ENCODE measurements at regions not wholly inside any gene's neighbourhood (a gene's known extent, or its start where the extent isn't known, plus 50 kb on each side); places are given as distances from the start of the nearest gene placed in this dataset.
A peak's percentile ranks its signal among the peaks of the same experiment; 100 is the strongest.

DNA sequence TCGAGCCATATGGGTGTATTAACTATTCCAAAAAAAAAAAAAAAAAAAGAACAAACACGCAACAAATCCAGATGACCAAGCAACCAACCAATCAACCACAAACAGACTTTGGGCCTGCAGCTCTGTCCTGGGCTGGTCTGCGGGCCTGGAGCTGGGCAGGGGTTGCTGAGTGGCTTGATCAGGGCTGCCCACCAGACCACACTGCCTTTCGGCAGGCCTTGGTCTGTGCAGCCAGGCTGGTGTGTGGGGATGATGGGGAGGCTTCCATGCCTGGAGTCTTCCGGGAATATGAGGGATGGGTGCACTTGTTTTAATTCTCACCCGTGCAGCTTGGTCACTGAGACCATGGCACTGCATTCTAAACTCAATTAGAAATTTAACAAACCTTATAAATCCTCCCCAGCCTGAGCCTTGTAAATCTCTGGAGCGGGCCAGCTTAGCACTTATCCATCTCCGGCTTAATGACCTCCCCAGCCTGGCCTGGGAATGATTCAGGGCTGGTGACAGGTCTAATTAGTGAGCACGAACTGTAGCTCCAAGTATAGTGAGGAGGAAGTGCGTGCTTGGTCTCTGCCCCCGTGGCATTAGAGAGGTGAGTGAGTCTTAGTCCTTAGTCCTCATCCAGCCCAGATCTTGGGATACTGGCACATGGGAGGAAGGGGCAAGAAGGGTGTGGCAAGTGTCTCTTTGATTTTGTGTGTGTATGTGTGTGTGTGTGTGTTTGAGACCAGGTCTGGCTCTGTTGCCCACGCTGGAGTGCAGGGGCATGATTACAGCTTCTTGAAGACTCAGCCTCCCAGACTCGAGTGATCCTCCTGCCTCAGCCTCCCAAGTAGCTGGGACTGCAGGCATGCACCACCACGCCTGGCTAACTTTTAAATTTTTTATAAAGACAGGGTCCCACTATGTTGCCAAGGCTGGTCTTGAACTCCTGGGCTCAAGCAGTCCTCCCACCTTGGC is 74.6 kb upstream of the CSF3R start:
- Mint-ChIP-seq H3K27me3 (ENCODE audit: low read depth in 3 of 3) (peaks cover 5 to 11% (median 7%) of the 10 kb centered on the region in 3 donors), H3K36me3 (no peaks in the 10 kb centered on the region), H3K9me3 (no peaks in the 10 kb centered on the region), H3K4me1 (peaks cover 0 to 2% of the 10 kb centered on the region in 2 donors), H3K4me3 (no peak overlapping the region), H3K27ac (no peak overlapping the region)
- DNase-seq, result no peak

DNA sequence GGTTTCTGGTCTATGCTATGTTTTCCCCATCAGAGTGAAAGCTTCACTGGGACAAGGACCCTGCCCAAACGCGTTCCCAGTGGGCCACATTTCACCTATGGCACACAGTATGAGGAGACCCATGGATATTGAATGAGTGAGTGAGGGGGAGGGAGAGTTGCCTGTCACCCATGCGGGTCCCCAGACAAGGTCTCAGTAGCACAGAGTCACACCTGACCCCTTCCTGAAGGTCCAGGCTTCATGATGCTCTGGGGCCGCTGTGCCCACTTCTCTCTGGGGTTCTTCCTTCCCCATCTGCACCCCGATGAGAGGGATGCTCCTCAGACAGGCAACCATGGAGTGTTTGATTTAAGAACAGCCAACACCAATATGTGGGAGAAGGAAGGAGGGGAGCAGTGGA is 72.3 kb upstream of the CSF3R start:
- DNase-seq, result no peak
- H3K9me3 Mint-ChIP-seq, result no peaks in the 10 kb centered on the region
- peaks cover 5 to 13% (median 12%) of the 10 kb centered on the region in 3 donors for H3K27me3 Mint-ChIP-seq (ENCODE audit: low read depth in 3 of 3)
- no peaks in the 10 kb centered on the region for H3K36me3 Mint-ChIP-seq
- peaks cover 0 to 2% of the 10 kb centered on the region in 2 donors for H3K4me1 Mint-ChIP-seq
- no peak overlapping the region for H3K4me3 Mint-ChIP-seq
- no peak overlapping the region for H3K27ac Mint-ChIP-seq

DNA sequence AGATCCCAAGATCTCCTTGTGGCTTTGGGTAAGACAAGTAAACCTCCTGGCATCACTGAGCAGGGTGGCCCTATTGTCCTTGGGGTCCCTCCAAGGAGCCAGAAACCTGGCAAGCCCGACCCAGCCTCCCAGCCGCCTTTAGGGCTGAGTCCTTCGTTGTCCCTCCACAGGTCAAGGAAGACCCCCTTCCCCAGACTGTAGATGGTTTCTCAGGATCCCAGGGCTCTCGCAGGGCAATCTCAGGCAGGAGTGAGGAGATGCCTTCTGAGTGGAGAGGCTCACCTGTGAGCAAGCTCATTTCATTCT is 71.6 kb upstream of the CSF3R start:
- Mint-ChIP-seq H3K4me1 (peaks cover 0 to 2% of the 10 kb centered on the region in 2 donors), H3K4me3 (no peak overlapping the region), H3K27ac (no peak overlapping the region), H3K9me3 (no peaks in the 10 kb centered on the region), H3K36me3 (no peaks in the 10 kb centered on the region), H3K27me3 (ENCODE audit: low read depth in 3 of 3) (peaks cover 5 to 12% (median 10%) of the 10 kb centered on the region in 3 donors)
- no peak for DNase-seq

DNA sequence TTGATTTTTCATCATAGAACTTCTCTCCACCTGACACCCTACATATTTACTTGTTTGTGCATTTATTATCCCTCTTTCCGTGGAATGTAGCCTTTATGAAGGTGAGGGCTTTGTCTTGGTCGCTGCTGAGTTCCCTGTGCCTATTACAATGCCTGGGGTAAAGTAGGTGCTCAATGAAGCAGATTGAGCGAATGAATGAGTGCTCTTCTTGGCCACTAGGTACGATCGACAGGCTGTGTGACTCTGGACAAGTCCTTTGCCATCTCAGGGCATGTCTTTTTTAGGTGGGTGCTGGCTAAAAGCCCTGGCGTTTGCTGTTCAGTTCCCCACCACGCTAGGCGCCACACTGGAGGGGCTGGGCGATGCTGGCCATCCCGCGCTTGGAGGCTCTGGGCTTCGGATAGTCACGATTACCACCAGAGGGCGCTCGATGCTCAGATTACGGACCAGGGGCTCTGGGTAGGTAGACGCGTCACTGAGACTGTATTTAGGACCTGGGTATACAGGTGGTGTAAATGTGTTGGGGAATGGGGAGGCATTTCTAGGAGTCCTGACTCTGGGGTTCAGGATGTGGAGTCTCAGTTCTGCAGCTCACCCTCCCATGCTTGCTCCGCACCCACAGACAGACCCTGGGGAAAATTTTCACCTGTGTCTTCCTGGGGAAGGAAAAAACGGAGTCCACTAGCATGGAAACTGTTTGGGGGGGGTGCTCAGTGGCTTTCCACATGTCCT is 71.0 kb upstream of the CSF3R start:
- Mint-ChIP-seq H3K36me3 (no peaks in the 10 kb centered on the region), H3K4me3 (no peak overlapping the region), H3K9me3 (no peaks in the 10 kb centered on the region), H3K27ac (no peak overlapping the region), H3K27me3 (ENCODE audit: low read depth in 3 of 3) (peaks cover 5 to 12% (median 10%) of the 10 kb centered on the region in 3 donors), H3K4me1 (peaks cover 0 to 2% of the 10 kb centered on the region in 2 donors)
- DNase-seq, result peak; percentile 22 to 41 (median 26)

DNA sequence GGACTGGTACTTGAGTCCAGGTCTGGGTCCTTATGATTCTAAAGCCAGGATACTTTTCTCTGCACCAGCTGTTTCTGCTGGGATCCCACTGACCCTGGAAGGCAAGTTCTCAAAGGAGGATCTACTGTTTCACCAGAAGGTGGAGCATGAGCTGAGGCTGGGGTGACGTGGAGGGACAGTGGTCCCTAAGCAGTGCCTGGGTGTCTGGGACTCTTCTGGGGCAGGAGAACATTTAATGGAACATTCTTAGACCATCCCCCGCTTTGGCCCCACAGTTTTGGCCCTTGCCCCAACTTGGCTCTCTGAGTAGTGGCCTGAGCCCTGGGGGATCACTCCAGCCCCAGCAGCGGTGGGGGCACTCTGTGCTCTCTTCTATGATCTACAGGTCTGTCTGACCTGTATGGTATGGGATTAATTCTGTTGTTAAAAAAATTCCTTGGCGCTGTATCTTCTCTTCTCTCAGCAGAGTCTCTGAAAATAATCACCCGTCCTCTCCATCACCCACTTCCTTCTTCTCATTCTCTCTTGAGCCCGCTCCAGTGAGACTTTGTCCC is 60.3 kb upstream of the CSF3R start:
- Mint-ChIP-seq H3K9me3 (no peaks in the 10 kb centered on the region), H3K4me1 (no peaks in the 10 kb centered on the region), H3K4me3 (no peak overlapping the region), H3K27me3 (ENCODE audit: low read depth in 3 of 3) (peaks cover 4 to 16% (median 9%) of the 10 kb centered on the region in 3 donors), H3K36me3 (no peaks in the 10 kb centered on the region), H3K27ac (no peak overlapping the region)
- no peak for DNase-seq

DNA sequence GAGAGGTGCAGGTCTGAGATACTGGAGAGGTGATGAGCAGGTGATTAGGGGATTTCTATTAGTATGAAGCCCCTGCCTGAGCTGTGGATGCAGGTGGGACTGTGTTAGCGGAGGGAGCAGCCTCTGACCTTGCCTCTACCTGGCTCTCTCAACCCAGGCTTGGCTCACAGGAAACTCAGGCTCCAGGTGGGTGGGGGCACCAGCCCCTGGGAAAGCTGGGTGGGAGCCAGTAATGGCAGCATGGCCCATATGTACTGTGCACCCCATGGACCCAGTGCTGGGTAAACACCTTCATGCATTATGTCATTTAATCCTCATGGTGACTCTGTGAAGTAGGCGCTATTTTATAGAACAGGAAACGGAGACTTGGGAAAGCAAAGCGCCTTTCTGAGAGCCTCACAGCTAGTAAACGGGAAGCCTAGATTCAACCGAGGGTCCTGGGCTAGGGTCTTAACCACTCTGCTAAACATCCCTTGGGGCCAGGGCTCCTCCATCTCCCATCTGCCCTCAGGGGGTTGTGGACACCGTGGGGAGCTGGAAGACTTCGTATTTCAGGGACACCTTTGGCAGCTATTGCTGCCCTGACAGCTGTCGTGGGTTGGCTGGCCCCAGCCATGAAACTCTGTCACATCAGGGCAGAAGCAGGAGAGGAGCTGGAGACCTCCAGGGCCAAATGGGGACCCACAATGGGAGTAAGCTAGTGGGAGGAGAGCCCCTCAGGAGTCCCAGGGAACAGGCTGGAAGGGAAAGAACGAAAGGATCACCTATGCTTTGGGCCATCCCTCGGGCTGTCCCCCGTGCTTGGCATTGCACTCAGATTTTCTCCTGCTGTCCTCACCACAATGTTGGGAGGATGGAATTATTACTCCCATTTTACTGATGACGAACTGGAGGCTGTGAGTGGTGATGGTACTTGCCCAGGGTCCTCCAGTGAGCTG is 59.6 kb upstream of the CSF3R start:
- Mint-ChIP-seq H3K27me3 (ENCODE audit: low read depth in 3 of 3) (peaks cover 4 to 17% (median 9%) of the 10 kb centered on the region in 3 donors), H3K27ac (no peak overlapping the region), H3K4me3 (no peak overlapping the region), H3K9me3 (no peaks in the 10 kb centered on the region), H3K4me1 (no peaks in the 10 kb centered on the region), H3K36me3 (no peaks in the 10 kb centered on the region)
- DNase-seq, result no peak

DNA sequence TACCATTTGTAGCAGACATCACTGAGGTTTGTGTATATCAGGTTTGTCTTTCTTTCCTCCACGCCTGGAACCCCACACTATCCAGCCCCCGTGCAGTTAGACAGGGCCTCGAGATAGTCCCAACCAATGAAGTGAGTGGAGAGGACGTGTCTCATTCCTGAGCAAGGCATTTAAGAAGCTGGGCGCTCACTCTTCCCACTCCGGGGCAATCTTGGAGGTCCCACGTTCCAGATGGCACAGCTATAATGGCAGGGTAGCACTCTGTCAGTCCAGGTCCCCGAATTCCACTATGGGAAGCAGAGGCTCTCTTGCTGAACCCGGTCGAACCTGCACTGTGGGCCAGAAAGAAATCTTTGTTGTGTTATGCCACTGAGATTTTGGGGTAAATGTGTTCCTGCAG is 57.3 kb upstream of the CSF3R start:
- no peak for DNase-seq
- H3K27ac Mint-ChIP-seq, result no peak overlapping the region
- H3K4me3 Mint-ChIP-seq, result no peak overlapping the region
- no peaks in the 10 kb centered on the region for H3K36me3 Mint-ChIP-seq
- no peaks in the 10 kb centered on the region for H3K4me1 Mint-ChIP-seq
- peaks cover 4 to 10% (median 7%) of the 10 kb centered on the region in 3 donors for H3K27me3 Mint-ChIP-seq (ENCODE audit: low read depth in 3 of 3)
- no peaks in the 10 kb centered on the region for H3K9me3 Mint-ChIP-seq

DNA sequence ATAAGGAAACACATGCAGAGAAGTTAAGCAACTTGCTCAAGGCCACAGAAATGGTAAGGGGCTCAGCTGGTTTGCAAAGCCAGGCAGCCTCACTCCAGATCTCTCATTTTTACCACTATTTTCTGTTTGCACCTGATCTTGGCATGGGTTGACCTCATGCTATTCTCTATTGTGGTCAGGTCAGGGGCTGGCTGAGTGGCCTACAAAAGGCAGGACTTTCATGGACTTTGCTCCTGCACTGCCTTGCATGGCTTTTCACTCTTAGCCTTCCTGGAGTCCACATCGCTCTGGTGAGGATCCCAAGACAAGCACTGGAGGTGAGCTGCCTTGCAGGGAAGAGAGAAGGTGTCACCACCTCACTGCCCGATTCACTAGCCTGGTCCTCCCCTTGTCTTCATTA is 56.8 kb upstream of the CSF3R start:
- Mint-ChIP-seq H3K4me1 (no peaks in the 10 kb centered on the region), H3K9me3 (no peaks in the 10 kb centered on the region), H3K4me3 (no peak overlapping the region), H3K27ac (no peak overlapping the region), H3K27me3 (ENCODE audit: low read depth in 3 of 3) (peaks cover 4 to 10% (median 8%) of the 10 kb centered on the region in 3 donors), H3K36me3 (no peaks in the 10 kb centered on the region)
- no peak for DNase-seq

DNA sequence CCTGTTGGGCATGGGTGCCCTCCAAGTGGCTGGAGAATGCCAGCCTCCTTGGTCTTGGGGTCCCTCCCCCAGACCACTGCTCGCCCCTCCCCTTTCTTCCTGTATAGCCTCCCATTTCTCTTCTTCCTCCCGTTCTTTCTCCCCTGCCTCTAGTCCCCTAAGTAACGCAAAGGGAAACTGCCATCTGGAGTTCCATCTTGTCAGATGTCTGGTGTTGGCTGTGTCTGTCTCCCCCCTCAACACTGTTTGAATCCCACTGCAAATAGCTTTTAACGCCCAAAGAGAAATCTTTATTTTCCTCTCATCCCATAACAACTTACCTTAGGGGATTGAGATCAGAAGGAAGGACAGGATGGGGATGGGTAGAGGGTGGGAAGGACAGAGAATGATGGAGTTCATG is 55.3 kb upstream of the CSF3R start:
- peaks cover 4 to 11% (median 6%) of the 10 kb centered on the region in 3 donors for H3K27me3 Mint-ChIP-seq (ENCODE audit: low read depth in 3 of 3)
- no peak for DNase-seq
- no peaks in the 10 kb centered on the region for H3K36me3 Mint-ChIP-seq
- H3K4me1 Mint-ChIP-seq, result no peaks in the 10 kb centered on the region
- no peak overlapping the region for H3K27ac Mint-ChIP-seq
- no peak overlapping the region for H3K4me3 Mint-ChIP-seq
- no peaks in the 10 kb centered on the region for H3K9me3 Mint-ChIP-seq

DNA sequence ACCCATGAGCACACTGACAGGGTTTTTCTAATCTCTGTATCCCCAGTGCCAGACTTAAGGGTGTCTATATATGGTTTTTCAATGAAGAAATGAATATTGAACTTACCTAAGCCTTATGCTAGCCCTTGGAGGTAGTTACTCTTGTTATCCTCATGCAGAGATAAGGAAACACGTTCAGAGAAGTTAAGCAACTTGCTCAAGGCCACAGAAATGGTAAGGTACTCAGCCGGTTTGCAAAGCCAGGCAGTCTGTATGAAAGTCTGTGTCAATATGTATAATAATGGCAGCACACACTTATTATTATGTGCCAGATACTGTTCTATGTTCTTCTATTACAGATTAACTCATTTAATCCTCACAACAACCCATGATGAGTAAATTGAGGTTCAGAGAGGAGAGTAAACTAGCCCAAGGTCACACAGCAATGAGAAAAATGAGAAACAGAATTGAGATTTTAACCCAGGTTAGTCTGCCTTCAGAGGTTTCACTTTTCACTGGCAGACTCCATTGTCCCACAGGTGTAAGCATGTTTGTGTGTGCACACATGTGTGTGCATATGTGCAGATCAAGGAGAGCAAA is 54.6 kb upstream of the CSF3R start:
- Mint-ChIP-seq H3K4me1 (no peaks in the 10 kb centered on the region), H3K4me3 (no peak overlapping the region), H3K27ac (no peak overlapping the region), H3K9me3 (no peaks in the 10 kb centered on the region), H3K27me3 (ENCODE audit: low read depth in 3 of 3) (peaks cover 4 to 11% (median 5%) of the 10 kb centered on the region in 3 donors), H3K36me3 (no peaks in the 10 kb centered on the region)
- DNase-seq, result no peak

DNA sequence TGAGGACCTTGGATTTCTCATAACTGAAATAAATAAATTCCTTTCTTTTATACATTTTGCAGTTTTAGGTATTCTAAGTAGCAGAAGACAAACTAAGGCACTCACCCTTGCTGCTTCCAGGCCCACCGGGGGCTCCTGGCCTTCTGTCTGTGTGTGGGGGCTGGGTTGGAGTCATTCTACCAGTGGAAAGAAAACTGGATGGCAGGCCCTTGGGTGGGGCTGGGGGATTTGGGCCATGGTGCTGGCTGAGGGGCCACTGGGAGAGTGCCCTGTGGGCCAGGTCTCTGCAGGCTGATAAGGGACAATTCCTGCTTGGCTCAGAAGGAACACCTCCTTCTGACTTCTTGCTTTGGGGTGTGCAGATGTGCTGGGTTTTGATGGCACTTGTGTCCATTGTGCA is 54.0 kb upstream of the CSF3R start:
- H3K4me1 Mint-ChIP-seq, result no peaks in the 10 kb centered on the region

DNA sequence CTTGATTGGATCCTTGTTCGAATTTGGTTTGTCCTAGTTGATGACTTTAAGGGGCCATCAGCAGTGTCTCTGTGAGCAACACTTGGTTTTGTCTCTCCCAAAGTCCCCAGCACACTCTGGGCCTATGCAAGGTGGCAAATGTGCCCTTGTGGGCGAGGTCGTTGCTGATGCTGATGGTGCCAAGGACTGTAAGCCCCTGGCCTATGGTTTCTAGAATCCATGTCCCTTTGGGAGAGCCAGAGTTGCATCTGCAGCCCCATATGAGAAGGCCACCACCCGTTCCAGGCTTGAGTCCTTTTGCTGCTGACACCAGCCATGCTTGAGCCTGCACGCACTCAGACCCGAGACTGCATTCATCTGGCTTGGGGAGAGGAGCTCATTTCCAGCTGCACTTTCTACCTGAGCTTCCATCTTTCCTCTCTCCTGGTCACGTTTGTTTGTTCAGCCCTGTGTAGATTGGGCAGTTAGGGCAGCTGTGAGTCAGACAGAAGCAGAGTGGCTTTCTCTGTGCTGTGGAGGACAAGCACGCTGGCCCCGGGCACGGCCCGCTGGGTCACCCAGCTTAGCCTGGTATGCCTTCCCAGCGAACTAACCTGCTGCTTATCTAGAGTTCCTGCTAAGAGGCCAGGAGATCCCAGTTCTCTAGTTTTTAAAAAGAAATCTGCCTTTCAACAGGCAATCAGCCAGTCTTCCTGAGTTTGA is 52.1 kb upstream of the CSF3R start:
- Mint-ChIP-seq H3K36me3 (no peaks in the 10 kb centered on the region), H3K4me1 (no peaks in the 10 kb centered on the region), H3K27ac (no peak overlapping the region), H3K9me3 (no peaks in the 10 kb centered on the region), H3K4me3 (no peak overlapping the region), H3K27me3 (ENCODE audit: low read depth in 3 of 3) (peaks cover 5 to 12% (median 5%) of the 10 kb centered on the region in 3 donors)
- DNase-seq, result no peak

More for the DNA sequence above, 54.0 kb upstream of the CSF3R start:
- DNase-seq, result no peak
- Mint-ChIP-seq H3K36me3 (no peaks in the 10 kb centered on the region), H3K27ac (no peak overlapping the region), H3K4me3 (no peak overlapping the region), H3K27me3 (ENCODE audit: low read depth in 3 of 3) (peaks cover 4 to 9% (median 5%) of the 10 kb centered on the region in 3 donors), H3K9me3 (no peaks in the 10 kb centered on the region)

DNA sequence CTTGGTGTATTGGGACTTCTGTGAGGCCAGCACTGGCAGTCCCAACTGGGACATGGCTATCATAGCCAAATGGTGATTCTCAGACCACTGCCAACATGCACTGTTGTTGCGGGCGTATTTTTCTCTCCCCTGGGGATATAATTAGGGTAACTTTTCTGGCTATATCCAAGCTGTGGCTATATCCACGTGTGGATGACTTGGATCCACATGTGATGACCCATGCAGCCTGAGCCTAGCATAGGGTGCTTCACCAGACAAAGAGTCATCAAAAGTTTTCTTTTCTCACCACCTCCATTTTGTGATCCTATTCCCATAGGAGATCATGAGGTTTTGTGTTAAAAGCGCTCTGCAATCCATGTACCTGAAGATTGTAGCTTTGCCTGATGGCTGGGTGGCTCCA is 51.2 kb upstream of the CSF3R start:
- Mint-ChIP-seq H3K4me3 (no peak overlapping the region), H3K27me3 (ENCODE audit: low read depth in 3 of 3) (peaks cover 3 to 12% (median 4%) of the 10 kb centered on the region in 3 donors), H3K36me3 (no peaks in the 10 kb centered on the region), H3K9me3 (no peaks in the 10 kb centered on the region), H3K4me1 (no peaks in the 10 kb centered on the region), H3K27ac (no peak overlapping the region)
- DNase-seq, result no peak
